IMR-90 (cell line): ENCODE measurements at regions not wholly inside any gene's neighbourhood (a gene's known extent, or its start where the extent isn't known, plus 50 kb on each side); places are given as distances from the start of the nearest gene placed in this dataset.

Experiments
- ATAC-seq: fragments of 200-7000 bp; cut with Tn5 transposase; 2 replicates; pipeline ENCODE4 v1.9.1; 2020; ENCODE audit warnings: low read depth, mild to moderate bottlenecking, moderate library complexity
- BruUV-seq: library from RNA; stranded (reverse); fragments of 400-500 nt; replicated peaks from 2 replicates; lab custom pipeline; 2021; lab: Mats Ljungman, UMichigan
- CTCF ChIA-PET: fragments of 300-600 bp; formaldehyde crosslinking; extraction: SDS; loops from one replicate; lab custom pipeline; 2021; ENCODE audit warnings: antibody characterized with exemption; lab: Yijun Ruan, JAX
- POLR2A ChIA-PET: fragments of 300-600 bp; sonication (Branson Sonifier 250); formaldehyde crosslinking; loops from one replicate; lab custom pipeline; 2022; ENCODE audit warnings: antibody characterized with exemption; ENCODE audit not compliant: unreplicated experiment; lab: Charles Lee
- DNase-seq: peaks from one replicate; pipeline ENCODE4 v3.0.0; 2013
- H2AFZ ChIP-seq: replicated peaks from 2 replicates; pipeline ENCODE3; 2013; ENCODE audit warnings: low read length, mild to moderate bottlenecking; ENCODE audit not compliant: poor library complexity
- H2AK5ac ChIP-seq: 2 replicates; pipeline ENCODE4 v1.6.1; 2013; ENCODE audit warnings: low read depth, low read length, inconsistent platforms
- H2AK9ac ChIP-seq: replicated peaks from 2 replicates; pipeline ENCODE3; 2013; ENCODE audit warnings: mild to moderate bottlenecking, low read depth, low read length, moderate library complexity; ENCODE audit not compliant: poor library complexity
- H2BK120ac ChIP-seq: 2 replicates; pipeline ENCODE4 v1.6.1; 2013; ENCODE audit warnings: low read depth, low read length, inconsistent platforms
- H2BK15ac ChIP-seq: 3 replicates; pipeline ENCODE4 v1.6.1; 2013; ENCODE audit warnings: low read depth, low read length, inconsistent platforms
- H2BK20ac ChIP-seq: 2 replicates; pipeline ENCODE4 v1.6.1; 2013; ENCODE audit warnings: low read depth, mild to moderate bottlenecking, inconsistent platforms, low read length, moderate library complexity
- H2BK5ac ChIP-seq: 2 replicates; pipeline ENCODE4 v1.6.1; 2013; ENCODE audit warnings: mild to moderate bottlenecking, low read depth, low read length, inconsistent platforms; ENCODE audit not compliant: poor library complexity, severe bottlenecking
- H3K14ac ChIP-seq: replicated peaks from 2 replicates; pipeline ENCODE4 v1.6.1; 2013; ENCODE audit warnings: low read depth, low read length, inconsistent platforms
- H3K18ac ChIP-seq: 2 replicates; pipeline ENCODE4 v1.6.1; 2013; ENCODE audit warnings: low read depth, low read length, control low read depth
- H3K23ac ChIP-seq: 2 replicates; pipeline ENCODE4 v1.6.1; 2013; ENCODE audit warnings: low read depth, low read length, inconsistent platforms
- H3K27ac ChIP-seq: 2 replicates; pipeline ENCODE4 v1.5.1; 2013; ENCODE audit warnings: mild to moderate bottlenecking, control low read depth, low read length; ENCODE audit not compliant: insufficient read depth
- H3K27me3 ChIP-seq: 2 replicates; pipeline ENCODE4 v1.6.1; 2013; ENCODE audit warnings: low read length; ENCODE audit not compliant: control insufficient read depth, insufficient read depth
- H3K36me3 ChIP-seq: 2 replicates; pipeline ENCODE4 v1.6.1; 2013; ENCODE audit warnings: low read length, mixed read lengths; ENCODE audit not compliant: control insufficient read depth, insufficient read depth
- H3K4ac ChIP-seq: 2 replicates; pipeline ENCODE4 v1.6.1; 2013; ENCODE audit warnings: low read depth, low read length, inconsistent platforms
- H3K4me1 ChIP-seq: 2 replicates; pipeline ENCODE4 v1.6.1; 2013; ENCODE audit warnings: low read length, mixed read lengths; ENCODE audit not compliant: control insufficient read depth, insufficient read depth
- H3K4me2 ChIP-seq: 2 replicates; pipeline ENCODE4 v1.6.1; 2013; ENCODE audit warnings: low read depth, mild to moderate bottlenecking, control low read depth, low read length, moderate library complexity
- H3K4me3 ChIP-seq: 2 replicates; pipeline ENCODE4 v1.5.1; 2013; ENCODE audit warnings: low read depth, mild to moderate bottlenecking, control low read depth, low read length, moderate library complexity; ENCODE audit not compliant: insufficient read depth
- H3K56ac ChIP-seq: 2 replicates; pipeline ENCODE4 v1.6.1; 2013; ENCODE audit warnings: low read length, inconsistent platforms; ENCODE audit not compliant: insufficient read depth; ENCODE audit errors: extremely low read depth
- H3K79me1 ChIP-seq, 2 experiments: 2 replicates each; pipeline ENCODE4 v1.6.1; 2013; ENCODE audit warnings: low read length in 2 of 2, inconsistent platforms in 1 of 2, low read depth in 1 of 2
- H3K9ac ChIP-seq: 2 replicates; pipeline ENCODE4 v1.6.1; 2013; ENCODE audit warnings: low read depth, low read length, control low read depth
- H3K9me1 ChIP-seq: 2 replicates; pipeline ENCODE4 v1.6.1; 2013; ENCODE audit warnings: low read length, inconsistent platforms; ENCODE audit not compliant: insufficient read depth
- H3K9me3 ChIP-seq: 2 replicates; pipeline ENCODE4 v1.6.1; 2013; ENCODE audit warnings: low read length; ENCODE audit not compliant: control insufficient read depth, insufficient read depth
- H4K20me1 ChIP-seq: 2 replicates; pipeline ENCODE4 v1.6.1; 2013; ENCODE audit warnings: low read length, inconsistent platforms; ENCODE audit not compliant: insufficient read depth
- H4K5ac ChIP-seq: 2 replicates; pipeline ENCODE4 v1.6.1; 2013; ENCODE audit warnings: mild to moderate bottlenecking, low read depth, low read length, control low read depth
- H4K8ac ChIP-seq, 2 experiments: 2 replicates each; pipeline ENCODE4 v1.6.1; 2013; ENCODE audit warnings: low read depth in 2 of 2, low read length in 2 of 2, control low read depth in 1 of 2, inconsistent platforms in 1 of 2
- H4K91ac ChIP-seq: 2 replicates; pipeline ENCODE4 v1.6.1; 2013; ENCODE audit warnings: low read depth, low read length, inconsistent platforms; ENCODE audit not compliant: insufficient read depth
- CEBPB ChIP-seq: IDR thresholded peaks from 2 replicates; pipeline ENCODE4 v1.6.1; 2012; ENCODE audit warnings: low read depth, low read length, improper control_type of control experiment
- MAZ ChIP-seq: IDR thresholded peaks from 2 replicates; pipeline ENCODE4 v1.6.1; 2012; ENCODE audit warnings: low read depth, mild to moderate bottlenecking, low read length, improper control_type of control experiment, moderate library complexity, borderline replicate concordance
- MXI1 ChIP-seq: IDR thresholded peaks from 2 replicates; pipeline ENCODE4 v1.6.1; 2012; ENCODE audit warnings: low read depth, mild to moderate bottlenecking, low read length, moderate library complexity, borderline replicate concordance
- dilution Hi-C: fragments of 300-500 bp; cut with HindIII; formaldehyde crosslinking; loops from one replicate; pipeline ENCODE4 v1.14.3; 2018; ENCODE audit warnings: low sequenced_read_pairs; ENCODE audit not compliant: unreplicated experiment
- in situ Hi-C: fragments of 300-500 bp; cut with MboI; formaldehyde crosslinking; loops from 3 replicates; pipeline ENCODE4 v1.14.3; 2019; ENCODE audit warnings: low sequenced_read_pairs, inconsistent platforms, mixed read lengths
- intact Hi-C: fragments of 100-400 bp; cut with micrococcal nuclease; formaldehyde crosslinking; loops from 2 replicates; pipeline ENCODE4 v1.10.0; 2022
- TF ChIP-seq, protein P1 (sequence below): fragments of 150-350 bp; IDR thresholded peaks from 2 replicates; pipeline ENCODE4 v1.6.1; 2016; ENCODE audit warnings: low read depth, mild to moderate bottlenecking, low read length, moderate library complexity, borderline replicate concordance

DNA sequence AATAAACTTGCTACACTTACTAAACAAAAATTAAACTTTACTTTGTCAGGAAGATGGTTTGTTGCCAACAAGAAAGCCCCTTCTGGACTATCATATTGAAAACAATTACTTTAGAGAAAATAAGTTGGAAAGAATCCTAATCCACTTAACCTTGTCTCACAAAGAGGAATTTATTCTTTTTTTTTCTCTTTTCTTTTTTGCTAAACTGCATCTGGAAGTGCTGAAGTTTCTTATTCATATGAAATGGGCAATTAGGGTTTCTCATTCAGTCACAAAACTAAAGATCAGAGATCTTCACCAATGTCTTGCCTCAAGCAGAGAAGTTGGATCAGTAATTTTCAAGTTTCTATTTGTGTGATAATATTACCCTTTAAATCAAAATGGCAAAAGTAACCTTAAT, 234.9 kb upstream of the AMOT start:
- no peaks in the 10 kb centered on the region for H3K79me1 ChIP-seq
- H3K4me1 ChIP-seq, result no peaks in the 10 kb centered on the region
- H3K56ac ChIP-seq, result no peak overlapping the region
- no peaks in the 10 kb centered on the region; the same call in 1 of the 2 replicates for H3K27me3 ChIP-seq
- no peak overlapping the region for H3K14ac ChIP-seq
- no peak overlapping the region for H3K9ac ChIP-seq
- H4K5ac ChIP-seq, result no peak overlapping the region
- H3K4ac ChIP-seq, result no peak overlapping the region
- no peak overlapping the region for H3K23ac ChIP-seq
- H3K36me3 ChIP-seq, result no peaks in the 10 kb centered on the region
- TF ChIP-seq CEBPB (no peak), MXI1 (no peak), MAZ (no peak)
- TF ChIP-seq, protein P1, sequence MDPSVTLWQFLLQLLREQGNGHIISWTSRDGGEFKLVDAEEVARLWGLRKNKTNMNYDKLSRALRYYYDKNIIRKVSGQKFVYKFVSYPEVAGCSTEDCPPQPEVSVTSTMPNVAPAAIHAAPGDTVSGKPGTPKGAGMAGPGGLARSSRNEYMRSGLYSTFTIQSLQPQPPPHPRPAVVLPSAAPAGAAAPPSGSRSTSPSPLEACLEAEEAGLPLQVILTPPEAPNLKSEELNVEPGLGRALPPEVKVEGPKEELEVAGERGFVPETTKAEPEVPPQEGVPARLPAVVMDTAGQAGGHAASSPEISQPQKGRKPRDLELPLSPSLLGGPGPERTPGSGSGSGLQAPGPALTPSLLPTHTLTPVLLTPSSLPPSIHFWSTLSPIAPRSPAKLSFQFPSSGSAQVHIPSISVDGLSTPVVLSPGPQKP, result no peak
- no peaks in the 10 kb centered on the region for H4K20me1 ChIP-seq
- CTCF ChIA-PET, result no interaction called here
- H2AK9ac ChIP-seq, result no peak overlapping the region
- H3K9me3 ChIP-seq, result peaks cover 2% of the 10 kb centered on the region; the same call in 1 of the 2 replicates
- H3K18ac ChIP-seq, result no peak overlapping the region
- ATAC-seq (no peak), DNase-seq (no peak)
- H3K9me1 ChIP-seq, result no peaks in the 10 kb centered on the region
- H4K91ac ChIP-seq, result no peak overlapping the region
- no peak overlapping the region for H2BK5ac ChIP-seq
- BruUV-seq, result no TSS peak
- no peak overlapping the region for H3K27ac ChIP-seq
- dilution Hi-C loops, result no loop called here
- no peak overlapping the region for H2AK5ac ChIP-seq
- H3K4me2 ChIP-seq, result no peak overlapping the region
- no peak overlapping the region for H2AFZ ChIP-seq
- H2BK120ac ChIP-seq, result no peak overlapping the region
- intact Hi-C loops, result no loop called here
- H2BK20ac ChIP-seq, result no peak overlapping the region
- no peak overlapping the region for H3K4me3 ChIP-seq
- no peak overlapping the region for H2BK15ac ChIP-seq
- H4K8ac ChIP-seq, result no peak overlapping the region
- in situ Hi-C loops, result no loop called here
- POLR2A ChIA-PET, result no interaction called here
